BE2C (cell line): ENCODE measurements at regions not wholly inside any gene's neighbourhood (a gene's known extent, or its start where the extent isn't known, plus 50 kb on each side); places are given as distances from the start of the nearest gene placed in this dataset.

ENCODE experiments used
- DNase-seq: peaks from one replicate; pipeline ENCODE4 v3.0.0-alpha.2; 2020
- H3K27me3 ChIP-seq: fragments of 250-450 bp; sonication (Bioruptor Pico); 2 replicates; pipeline ENCODE4 v1.5.1; 2020; ENCODE audit warnings: mild to moderate bottlenecking
- H3K36me3 ChIP-seq: fragments of 250-450 bp; sonication (Bioruptor Pico); 2 replicates; pipeline ENCODE4 v1.5.1; 2020; ENCODE audit warnings: mild to moderate bottlenecking
- H3K4me1 ChIP-seq: fragments of 250-450 bp; sonication (Bioruptor Pico); 2 replicates; pipeline ENCODE4 v1.5.1; 2020
- H3K4me3 ChIP-seq: 2 replicates; pipeline ENCODE4 v1.5.1; 2011; ENCODE audit warnings: low read depth, low read length
- H3K9me3 ChIP-seq: fragments of 250-450 bp; sonication (Bioruptor Pico); 2 replicates; pipeline ENCODE4 v1.5.1; 2020
- TF ChIP-seq, protein P1 (sequence below): IDR thresholded peaks from 2 replicates; pipeline ENCODE4 v1.5.1; 2012; ENCODE audit warnings: mild to moderate bottlenecking, low read depth, low read length

DNA sequence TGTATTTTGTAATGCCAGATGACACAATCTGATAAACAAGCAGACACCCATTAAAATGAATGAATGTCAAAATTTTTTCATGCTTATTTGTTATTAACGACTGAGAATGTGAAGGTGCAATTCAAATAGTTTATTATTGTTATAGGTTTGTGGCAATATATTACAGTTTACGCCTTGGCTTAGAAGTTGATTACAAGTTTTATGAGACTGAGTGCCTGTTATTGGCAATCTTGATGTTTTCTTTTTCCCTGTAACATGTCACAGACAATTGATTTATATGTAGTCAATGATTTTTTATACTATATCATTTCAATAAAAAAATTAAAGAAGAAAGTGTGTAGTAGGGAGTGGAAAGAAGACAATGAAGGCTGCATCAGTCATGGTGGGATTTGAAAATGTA is 144.1 kb upstream of the EEF1E1 start:
- Histone ChIP-seq H3K4me3 (no peak overlapping the region), H3K9me3 (no peaks in the 10 kb centered on the region), H3K27me3 (no peaks in the 10 kb centered on the region), H3K36me3 (no peaks in the 10 kb centered on the region), H3K4me1 (peaks cover 8% of the 10 kb centered on the region)
- no peak for DNase-seq
- TF ChIP-seq, protein P1, sequence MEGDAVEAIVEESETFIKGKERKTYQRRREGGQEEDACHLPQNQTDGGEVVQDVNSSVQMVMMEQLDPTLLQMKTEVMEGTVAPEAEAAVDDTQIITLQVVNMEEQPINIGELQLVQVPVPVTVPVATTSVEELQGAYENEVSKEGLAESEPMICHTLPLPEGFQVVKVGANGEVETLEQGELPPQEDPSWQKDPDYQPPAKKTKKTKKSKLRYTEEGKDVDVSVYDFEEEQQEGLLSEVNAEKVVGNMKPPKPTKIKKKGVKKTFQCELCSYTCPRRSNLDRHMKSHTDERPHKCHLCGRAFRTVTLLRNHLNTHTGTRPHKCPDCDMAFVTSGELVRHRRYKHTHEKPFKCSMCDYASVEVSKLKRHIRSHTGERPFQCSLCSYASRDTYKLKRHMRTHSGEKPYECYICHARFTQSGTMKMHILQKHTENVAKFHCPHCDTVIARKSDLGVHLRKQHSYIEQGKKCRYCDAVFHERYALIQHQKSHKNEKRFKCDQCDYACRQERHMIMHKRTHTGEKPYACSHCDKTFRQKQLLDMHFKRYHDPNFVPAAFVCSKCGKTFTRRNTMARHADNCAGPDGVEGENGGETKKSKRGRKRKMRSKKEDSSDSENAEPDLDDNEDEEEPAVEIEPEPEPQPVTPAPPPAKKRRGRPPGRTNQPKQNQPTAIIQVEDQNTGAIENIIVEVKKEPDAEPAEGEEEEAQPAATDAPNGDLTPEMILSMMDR, result no peak

DNA sequence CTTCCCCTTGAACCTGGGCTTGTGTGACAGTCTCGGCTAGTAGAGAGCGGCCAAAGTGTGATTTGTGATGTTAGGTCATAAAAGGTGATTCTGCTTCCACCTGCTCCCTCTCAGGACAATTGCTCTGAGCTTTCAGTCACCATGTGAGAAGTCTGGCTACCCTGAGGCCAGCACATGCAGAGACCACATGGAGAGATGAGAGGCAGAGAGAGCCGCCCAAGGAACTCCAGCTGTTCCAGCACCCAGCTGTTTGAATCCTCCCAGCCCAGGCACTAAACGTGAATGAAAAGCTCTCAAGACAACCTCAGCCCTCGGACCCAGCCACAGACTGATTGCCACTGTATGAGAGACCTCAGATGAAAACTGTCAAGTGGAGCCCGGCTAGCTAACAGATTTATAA is 143.4 kb upstream of the EEF1E1 start:
- Histone ChIP-seq H3K4me3 (no peak overlapping the region), H3K4me1 (peaks cover 12% of the 10 kb centered on the region), H3K27me3 (no peaks in the 10 kb centered on the region), H3K9me3 (no peaks in the 10 kb centered on the region), H3K36me3 (no peaks in the 10 kb centered on the region)
- no peak for DNase-seq
- TF ChIP-seq, protein P1, result no peak

DNA sequence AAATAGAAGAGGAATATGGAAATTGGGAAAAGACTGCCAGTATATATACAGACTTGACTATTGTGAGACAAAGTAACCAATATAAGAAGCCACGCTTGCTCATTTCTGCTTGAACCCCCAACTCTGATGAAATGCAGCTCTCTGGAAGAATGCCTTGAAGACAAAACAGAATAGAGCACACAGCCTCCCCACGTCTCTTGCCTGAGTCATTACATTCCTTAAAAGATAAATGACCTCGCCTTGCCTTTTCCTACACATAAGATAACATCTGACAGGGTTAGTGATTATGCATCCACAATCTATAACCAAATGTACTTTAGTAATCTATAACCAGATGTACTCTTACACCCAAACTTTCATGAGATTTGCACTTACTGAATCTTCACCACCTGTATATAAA is 141.1 kb upstream of the EEF1E1 start:
- H3K9me3 ChIP-seq, result no peaks in the 10 kb centered on the region
- H3K36me3 ChIP-seq, result no peaks in the 10 kb centered on the region
- peaks cover 24% of the 10 kb centered on the region for H3K4me1 ChIP-seq
- TF ChIP-seq, protein P1, result no peak
- DNase-seq, result no peak
- no peaks in the 10 kb centered on the region for H3K27me3 ChIP-seq
- no peak overlapping the region for H3K4me3 ChIP-seq

DNA sequence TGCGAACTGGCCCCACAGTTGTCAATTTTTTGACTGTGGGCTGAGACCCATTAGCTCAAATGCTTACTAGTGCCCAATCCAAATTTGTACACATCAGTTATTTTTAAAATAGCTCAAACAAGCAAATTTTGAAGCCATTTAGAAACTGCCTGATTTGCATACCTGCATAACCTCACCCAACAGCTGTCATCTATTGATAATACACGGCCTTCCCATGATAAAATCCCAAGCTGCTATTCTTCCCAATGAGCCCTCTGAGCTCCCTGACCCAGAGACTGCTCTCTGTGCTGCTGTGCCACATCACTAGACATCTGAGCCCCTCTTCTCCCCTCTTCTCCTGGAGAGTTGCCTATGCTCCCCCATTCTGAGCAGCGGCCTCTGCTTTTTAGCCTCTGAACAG is 140.5 kb upstream of the EEF1E1 start:
- Histone ChIP-seq H3K36me3 (no peaks in the 10 kb centered on the region), H3K4me1 (peaks cover 24% of the 10 kb centered on the region), H3K9me3 (no peaks in the 10 kb centered on the region), H3K4me3 (no peak overlapping the region), H3K27me3 (no peaks in the 10 kb centered on the region)
- TF ChIP-seq, protein P1, result no peak
- no peak for DNase-seq

DNA sequence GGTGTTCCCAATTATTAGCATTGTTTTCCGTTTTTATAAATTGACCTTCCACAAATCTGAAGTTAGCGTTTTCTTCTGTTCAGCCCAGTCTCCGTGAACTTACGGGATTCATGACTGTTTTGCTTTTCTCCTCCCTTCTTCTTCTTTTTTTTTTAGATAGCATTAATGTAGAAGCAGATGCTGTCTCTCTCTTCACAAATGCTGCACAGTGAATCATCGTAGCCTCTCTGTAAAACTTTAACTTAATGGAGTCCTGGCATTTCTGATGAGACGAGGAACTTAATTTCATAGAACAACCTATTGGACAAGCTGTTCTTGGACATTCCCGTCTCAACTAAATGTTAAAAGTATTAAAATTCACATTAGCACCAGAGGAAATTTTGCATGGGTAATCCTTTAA is 138.0 kb upstream of the EEF1E1 start:
- Histone ChIP-seq H3K4me1 (peaks cover 23% of the 10 kb centered on the region), H3K9me3 (no peaks in the 10 kb centered on the region), H3K27me3 (no peaks in the 10 kb centered on the region), H3K36me3 (no peaks in the 10 kb centered on the region), H3K4me3 (no peak overlapping the region; the same call in 1 of the 2 replicates)
- TF ChIP-seq, protein P1, result no peak
- DNase-seq, result no peak

DNA sequence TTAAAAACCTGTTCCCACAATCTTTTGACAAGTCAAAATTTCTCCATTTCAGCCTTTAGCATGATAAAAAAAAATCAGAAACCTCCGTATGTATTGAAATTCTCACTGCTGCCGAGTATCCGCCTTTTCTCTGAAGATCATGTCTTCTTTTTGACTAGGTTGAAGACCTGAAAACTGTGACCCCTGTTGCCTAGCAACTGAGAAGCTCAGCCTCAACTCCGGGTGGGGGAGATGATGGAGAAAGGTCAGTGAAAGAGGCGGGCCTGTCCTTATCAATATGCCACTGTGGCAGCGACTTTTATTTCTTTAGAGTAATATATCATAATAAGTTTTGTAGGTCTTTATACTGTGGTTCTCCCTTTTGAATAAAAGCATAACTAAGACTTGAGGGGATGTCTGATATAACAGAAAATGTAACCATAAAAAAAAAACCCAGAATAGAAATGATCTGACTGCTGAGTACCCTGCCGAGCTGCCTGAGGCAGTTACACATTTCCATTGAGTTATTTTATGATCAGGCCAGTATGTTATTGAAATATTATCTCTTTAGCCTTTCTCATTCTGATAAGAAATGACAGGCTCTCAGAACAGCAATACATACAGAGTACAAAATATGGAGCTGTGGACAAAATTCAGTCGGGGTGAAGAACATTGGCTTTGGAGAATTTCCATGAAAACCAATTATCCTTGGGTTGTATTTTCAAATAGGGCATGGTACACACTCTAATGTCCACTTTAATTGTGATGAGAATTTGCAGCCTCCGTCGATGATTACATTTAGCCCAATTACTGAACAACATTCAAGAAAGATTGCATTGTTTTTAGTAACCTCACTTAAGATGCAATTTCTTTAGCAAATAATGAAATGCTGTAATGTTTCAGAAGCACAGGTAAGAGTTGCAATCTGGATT is 136.7 kb upstream of the EEF1E1 start:
- no peaks in the 10 kb centered on the region for H3K27me3 ChIP-seq
- H3K36me3 ChIP-seq, result no peaks in the 10 kb centered on the region
- DNase-seq, result peak; percentile 61
- peak overlapping the region; percentile 64 for H3K4me3 ChIP-seq
- TF ChIP-seq, protein P1, result no peak
- peaks cover 23% of the 10 kb centered on the region for H3K4me1 ChIP-seq
- no peaks in the 10 kb centered on the region for H3K9me3 ChIP-seq
